OCI-LY1 (cell line): ENCODE measurements at regions not wholly inside any gene's neighbourhood (a gene's known extent, or its start where the extent isn't known, plus 50 kb on each side); places are given as distances from the start of the nearest gene placed in this dataset.

Source experiments
- EZH2 ChIP-seq: fragments of 200-600 bp; sonication (generic), shearing (Covaris generic); IDR thresholded peaks from 2 replicates; pipeline ENCODE4 v1.8.0; 2017; ENCODE audit warnings: borderline replicate concordance, mixed run types, mild to moderate bottlenecking, antibody characterized with exemption, low read length, moderate library complexity, mixed read lengths
- TF ChIP-seq, protein P1 (sequence below): fragments of 200-600 bp; sonication (generic), shearing (Covaris generic); IDR thresholded peaks from 2 replicates; pipeline ENCODE4 v1.5.1; 2017; ENCODE audit warnings: mild to moderate bottlenecking, antibody characterized with exemption, low read length, moderate library complexity, mixed read lengths

DNA sequence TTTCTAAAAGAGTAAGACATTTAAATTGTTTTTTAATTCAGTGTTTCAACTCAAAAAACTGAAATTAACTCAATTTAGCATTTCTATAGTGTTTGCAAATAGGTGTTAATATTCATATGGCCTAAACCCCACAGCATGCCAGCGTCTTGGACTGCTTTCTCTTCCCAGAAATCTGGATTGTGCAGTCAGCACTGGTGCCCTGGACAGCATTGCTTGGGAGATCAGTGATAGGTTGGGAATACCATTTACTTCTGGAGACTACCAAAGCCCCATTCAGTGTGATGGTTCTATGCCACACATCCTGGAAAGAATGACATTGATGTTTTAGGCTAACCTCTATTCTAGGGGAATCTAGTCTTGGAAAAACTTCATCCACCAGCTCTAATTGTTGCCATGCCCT, 455.0 kb upstream of the KLHL29 start:
- TF ChIP-seq, protein P1, sequence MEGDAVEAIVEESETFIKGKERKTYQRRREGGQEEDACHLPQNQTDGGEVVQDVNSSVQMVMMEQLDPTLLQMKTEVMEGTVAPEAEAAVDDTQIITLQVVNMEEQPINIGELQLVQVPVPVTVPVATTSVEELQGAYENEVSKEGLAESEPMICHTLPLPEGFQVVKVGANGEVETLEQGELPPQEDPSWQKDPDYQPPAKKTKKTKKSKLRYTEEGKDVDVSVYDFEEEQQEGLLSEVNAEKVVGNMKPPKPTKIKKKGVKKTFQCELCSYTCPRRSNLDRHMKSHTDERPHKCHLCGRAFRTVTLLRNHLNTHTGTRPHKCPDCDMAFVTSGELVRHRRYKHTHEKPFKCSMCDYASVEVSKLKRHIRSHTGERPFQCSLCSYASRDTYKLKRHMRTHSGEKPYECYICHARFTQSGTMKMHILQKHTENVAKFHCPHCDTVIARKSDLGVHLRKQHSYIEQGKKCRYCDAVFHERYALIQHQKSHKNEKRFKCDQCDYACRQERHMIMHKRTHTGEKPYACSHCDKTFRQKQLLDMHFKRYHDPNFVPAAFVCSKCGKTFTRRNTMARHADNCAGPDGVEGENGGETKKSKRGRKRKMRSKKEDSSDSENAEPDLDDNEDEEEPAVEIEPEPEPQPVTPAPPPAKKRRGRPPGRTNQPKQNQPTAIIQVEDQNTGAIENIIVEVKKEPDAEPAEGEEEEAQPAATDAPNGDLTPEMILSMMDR, result no peak
- TF ChIP-seq EZH2, result no peak
